Epithelial cell of esophagus (primary cell): ENCODE measurements at regions not wholly inside any gene's neighbourhood (a gene's known extent, or its start where the extent isn't known, plus 50 kb on each side); places are given as distances from the start of the nearest gene placed in this dataset.

Experiments
- DNase-seq: peaks from one replicate; pipeline ENCODE4 v3.0.0; 2010; ENCODE audit warnings: low read depth
- H3K4me3 ChIP-seq: 2 replicates; pipeline ENCODE4 v1.5.1; 2011; ENCODE audit warnings: mild to moderate bottlenecking, low read length, control low read depth
- CTCF ChIP-seq: IDR thresholded peaks from 2 replicates; pipeline ENCODE4 v1.5.1; 2011; ENCODE audit warnings: low read depth, mild to moderate bottlenecking, low read length, control low read depth, inconsistent platforms; ENCODE audit not compliant: insufficient read depth; ENCODE audit errors: missing control alignments

GRCh38 chr20:63103402-63104311 lies 96.9 kb upstream of the BHLHE23 start:
- no peak overlapping the region for H3K4me3 ChIP-seq
- DNase-seq: no peak
- TF ChIP-seq CTCF: no peak

DNA sequence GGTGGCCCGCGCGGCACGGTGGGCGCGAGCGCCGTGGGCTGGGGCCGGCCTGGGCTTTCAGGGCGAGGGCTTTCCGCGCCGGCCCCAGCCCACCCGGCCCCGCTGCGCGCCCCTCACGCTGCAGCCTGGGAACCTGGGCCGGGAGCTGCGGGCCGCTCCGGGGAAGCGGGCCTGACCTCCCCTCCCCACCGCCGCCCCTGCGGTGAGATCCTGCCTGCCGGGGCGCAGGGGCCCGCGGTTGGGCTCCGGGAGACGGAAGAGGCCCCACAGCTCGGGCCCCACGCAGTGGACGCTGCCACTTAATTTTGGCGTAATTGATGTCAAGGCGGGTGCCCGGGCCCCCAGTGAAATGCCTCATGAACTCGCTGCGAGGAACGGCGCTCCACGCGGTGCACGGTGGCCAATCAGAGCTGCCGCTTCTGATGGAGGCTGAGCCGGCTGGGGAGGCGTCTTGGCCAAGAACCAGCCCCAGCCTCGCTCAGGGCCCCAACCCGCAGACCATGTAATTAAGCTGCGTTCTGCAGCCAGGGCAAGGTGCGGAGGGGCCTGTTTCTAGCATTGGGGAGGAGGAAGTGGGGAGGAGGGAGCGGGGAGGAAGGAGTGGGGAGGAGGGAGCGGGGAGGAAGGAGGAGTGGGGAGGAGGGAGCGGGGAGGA lies 96.1 kb upstream of the BHLHE23 start:
- H3K4me3 ChIP-seq: peak overlapping the region; percentile 8
- no peak for TF ChIP-seq CTCF
- peak; percentile 25 for DNase-seq

DNA sequence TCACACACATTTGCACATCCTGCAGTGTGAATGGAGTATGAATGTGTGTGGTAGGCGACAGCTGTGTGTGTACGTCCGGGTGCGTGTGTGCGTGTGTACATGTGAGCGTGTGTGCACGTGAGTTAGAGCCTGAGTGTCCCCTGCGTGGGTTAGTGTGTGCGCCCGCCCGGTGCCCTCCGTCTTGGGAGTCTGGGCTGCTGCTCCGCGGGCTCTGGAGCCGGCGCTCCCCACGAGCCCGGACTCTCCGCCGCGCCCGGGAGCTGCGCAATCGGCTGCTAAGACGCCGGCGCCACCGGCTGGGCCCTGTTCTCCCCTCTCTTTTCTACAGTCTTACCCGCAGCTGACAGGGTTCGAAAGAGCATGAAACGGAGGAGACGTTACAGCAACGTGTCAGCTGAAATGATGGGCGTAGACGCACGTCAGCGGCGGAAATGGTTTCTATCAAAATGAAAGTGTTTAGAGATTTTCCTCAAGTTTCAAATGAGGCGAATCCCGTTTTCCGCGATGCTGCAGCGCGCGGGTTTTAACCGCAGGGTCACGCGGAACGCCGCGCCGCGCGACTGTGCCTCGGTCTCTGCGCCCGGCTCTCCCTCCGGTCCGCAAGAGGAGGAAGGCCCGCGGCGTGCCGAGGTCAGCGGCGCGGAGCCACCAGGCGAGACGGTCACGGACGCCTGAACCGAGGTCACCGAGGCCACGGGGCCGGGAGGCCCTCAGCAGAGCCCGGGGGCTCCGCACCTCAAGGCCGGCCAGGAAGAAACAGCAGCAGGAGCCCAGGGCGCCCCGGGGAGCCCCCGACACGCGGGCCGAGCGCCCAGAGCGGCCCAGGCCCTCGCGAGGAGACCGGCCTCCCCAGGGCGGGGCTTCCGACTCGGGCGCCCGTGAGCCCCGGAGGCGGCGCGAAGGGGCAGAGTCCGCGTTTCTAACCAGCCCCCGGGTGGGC lies 95.3 kb upstream of the BHLHE23 start:
- peak overlapping the region; percentile 50 for H3K4me3 ChIP-seq
- TF ChIP-seq CTCF: no peak
- peak; percentile 35 for DNase-seq

- no peak for TF ChIP-seq CTCF
- H3K4me3 ChIP-seq: no peak overlapping the region
- no peak for DNase-seq
Observed at GRCh38 chr20:63100926-63101699, 94.3 kb upstream of the BHLHE23 start.

DNA sequence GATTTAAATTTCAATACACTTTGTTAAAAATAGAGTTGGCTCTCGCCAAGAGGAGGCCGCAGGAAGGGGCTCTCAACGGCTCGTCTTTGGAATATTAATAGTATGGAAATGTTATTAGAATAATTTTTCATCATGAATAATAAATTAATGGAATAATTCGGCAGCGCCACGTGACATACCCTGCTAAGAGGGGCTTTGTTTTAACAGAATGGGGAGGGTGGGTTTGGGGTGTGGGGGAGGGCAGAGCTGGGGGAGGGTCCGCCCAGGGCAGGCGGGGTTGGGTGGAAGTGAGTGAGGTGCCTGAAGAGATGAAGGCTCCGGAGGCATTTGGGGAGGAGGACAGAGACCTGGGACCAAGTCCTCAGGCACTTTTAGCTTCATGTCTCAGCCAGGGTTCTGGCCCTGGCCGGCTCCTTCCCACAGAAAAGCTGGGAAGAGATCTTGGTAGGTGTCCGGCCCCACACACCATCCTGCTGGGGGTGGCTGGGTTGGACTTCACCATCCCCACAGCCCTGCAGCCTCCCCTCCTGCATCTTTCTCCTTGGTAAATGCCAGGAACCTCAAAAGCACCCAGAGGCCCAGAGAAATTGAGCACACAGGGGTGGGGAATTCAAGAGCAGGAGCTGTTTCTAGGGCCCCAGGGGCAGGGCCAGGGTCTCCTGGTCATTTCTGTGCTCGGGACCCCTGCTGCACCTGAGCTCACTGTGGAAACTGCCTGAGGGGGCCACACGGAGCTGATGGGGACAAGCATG lies 93.6 kb upstream of the BHLHE23 start:
- no peak for TF ChIP-seq CTCF
- no peak overlapping the region for H3K4me3 ChIP-seq
- DNase-seq: no peak
